Panc1 (cell line): ENCODE measurements at regions not wholly inside any gene's neighbourhood (a gene's known extent, or its start where the extent isn't known, plus 50 kb on each side); places are given as distances from the start of the nearest gene placed in this dataset.

Experiments
- ATAC-seq: fragments of 200-7000 bp; cut with Tn5 transposase; 2 replicates; pipeline ENCODE4 v1.9.1; 2020; ENCODE audit warnings: mild to moderate bottlenecking, moderate library complexity
- BruUV-seq: library from RNA; stranded (reverse); fragments of 400-500 nt; replicated peaks from 2 replicates; lab custom pipeline; 2021; lab: Mats Ljungman, UMichigan
- CTCF ChIA-PET: fragments of 300-600 bp; sonication (Branson Sonifier 250); formaldehyde crosslinking; loops from one replicate; lab custom pipeline; 2022; ENCODE audit warnings: antibody characterized with exemption; lab: Charles Lee
- POLR2A ChIA-PET: fragments of 300-600 bp; sonication (Branson Sonifier 250); formaldehyde crosslinking; loops from one replicate; lab custom pipeline; 2022; ENCODE audit warnings: antibody characterized with exemption; lab: Charles Lee
- DNase-seq: peaks from one replicate; pipeline ENCODE4 v3.0.0-alpha.2; 2010; ENCODE audit warnings: low read depth, low spot score
- H3K27ac ChIP-seq: 2 replicates; pipeline ENCODE4 v1.5.1; 2011; ENCODE audit warnings: mild to moderate bottlenecking, low read length, inconsistent platforms
- H3K27me3 ChIP-seq: fragments of 200-500 bp; sonication (Bioruptor generic); 2 replicates; pipeline ENCODE4 v1.6.0; 2014; ENCODE audit warnings: low read length, inconsistent platforms; ENCODE audit not compliant: control insufficient read depth, insufficient read depth
- H3K36me3 ChIP-seq: fragments of 200-500 bp; sonication (Bioruptor generic); 2 replicates; pipeline ENCODE4 v1.5.1; 2014; ENCODE audit warnings: inconsistent platforms, mild to moderate bottlenecking, low read length, moderate library complexity; ENCODE audit not compliant: control insufficient read depth, insufficient read depth
- H3K4me1 ChIP-seq: 2 replicates; pipeline ENCODE4 v1.5.1; 2011; ENCODE audit warnings: inconsistent platforms, mild to moderate bottlenecking, low read length, moderate library complexity; ENCODE audit not compliant: control insufficient read depth, insufficient read depth
- H3K4me3 ChIP-seq, 2 experiments: 2 replicates each; pipeline ENCODE4 v1.5.1; 2011 to 2012; ENCODE audit warnings: low read depth in 2 of 2, low read length in 2 of 2, mild to moderate bottlenecking in 2 of 2, inconsistent platforms in 1 of 2, moderate library complexity in 1 of 2
- H3K9me3 ChIP-seq: fragments of 200-500 bp; sonication (Bioruptor generic); 2 replicates; pipeline ENCODE4 v1.5.1; 2014; ENCODE audit warnings: low read depth, mild to moderate bottlenecking, inconsistent platforms, low read length, moderate library complexity; ENCODE audit not compliant: control insufficient read depth, insufficient read depth
- CTCF ChIP-seq: fragments of 450-650 bp; IDR thresholded peaks from 2 replicates; pipeline ENCODE4 v1.5.1; 2017; ENCODE audit warnings: mild to moderate bottlenecking
- POLR2AphosphoS5 ChIP-seq: IDR thresholded peaks from 2 replicates; pipeline ENCODE4 v1.6.1; 2012; ENCODE audit warnings: mild to moderate bottlenecking, low read depth, low read length, moderate library complexity
- REST ChIP-seq, 2 experiments: IDR thresholded peaks; 2 replicates each; pipeline ENCODE4 v1.6.1; 2011 to 2012; ENCODE audit warnings: low read depth in 2 of 2, control low read depth in 1 of 2, low read length in 1 of 2, mild to moderate bottlenecking in 1 of 2, moderate library complexity in 1 of 2; ENCODE audit not compliant: insufficient read depth in 1 of 2
- SIN3A ChIP-seq: IDR thresholded peaks from 2 replicates; pipeline ENCODE4 v1.6.1; 2012; ENCODE audit warnings: low read depth, mild to moderate bottlenecking, low read length, moderate library complexity, borderline replicate concordance; ENCODE audit not compliant: insufficient read depth
- TCF7L2 ChIP-seq: IDR thresholded peaks from 2 replicates; pipeline ENCODE4 v1.6.1; 2011; ENCODE audit warnings: mild to moderate bottlenecking, low read depth, low read length, inconsistent platforms
- in situ Hi-C: cut with HindIII; loops from 2 replicates; pipeline ENCODE4 v1.10.0; 2016; ENCODE audit warnings: low sequenced_read_pairs, low pct_unique_long_range_greater_than_20kb
- intact Hi-C: fragments of 100-400 bp; cut with micrococcal nuclease; formaldehyde crosslinking; loops from one replicate; pipeline ENCODE4 v1.10.0; 2022; ENCODE audit not compliant: unreplicated experiment

GRCh38 chr4:44801384-44801783, 75.0 kb upstream of the GNPDA2 start:
- ChIA-PET CTCF (no interaction called here), POLR2A (no interaction called here)
- no peak overlapping the region for H3K27ac ChIP-seq
- no peaks in the 10 kb centered on the region for H3K4me1 ChIP-seq
- H3K9me3 ChIP-seq = no peaks in the 10 kb centered on the region
- BruUV-seq = no TSS peak
- intact Hi-C loops (no loop called here), in situ Hi-C loops (no loop called here)
- H3K36me3 ChIP-seq = no peaks in the 10 kb centered on the region
- H3K27me3 ChIP-seq = no peaks in the 10 kb centered on the region
- no peak for DNase-seq
- no peak overlapping the region for H3K4me3 ChIP-seq
- TF ChIP-seq TCF7L2 = no peak
- ATAC-seq = no peak

GRCh38 chr4:44791831-44792230, 65.5 kb upstream of the GNPDA2 start:
- no TSS peak for BruUV-seq
- no peak for TF ChIP-seq SIN3A
- TF ChIP-seq REST (IDR thresholded peaks at IDR 0.05; ENCODE audit: insufficient read depth in 1 of 2, low read depth in 2 of 2, low read length in 1 of 2) = no peak
- no peak for TF ChIP-seq CTCF
- TF ChIP-seq POLR2AphosphoS5 = no peak
- no peak for TF ChIP-seq TCF7L2
- in situ Hi-C loops (no loop called here), intact Hi-C loops (no loop called here)
- no peak for ATAC-seq
- ChIA-PET CTCF (no interaction called here), POLR2A (no interaction called here)
- Histone ChIP-seq H3K27ac (no peak overlapping the region), H3K9me3 (no peaks in the 10 kb centered on the region), H3K36me3 (no peaks in the 10 kb centered on the region), H3K4me3 (no peak overlapping the region), H3K27me3 (no peaks in the 10 kb centered on the region), H3K4me1 (no peaks in the 10 kb centered on the region)
- DNase-seq = no peak

- ChIA-PET POLR2A (no interaction called here), CTCF (no interaction called here)
- BruUV-seq = no TSS peak
- in situ Hi-C loops = no loop called here
- H3K36me3 ChIP-seq = no peaks in the 10 kb centered on the region
- no peaks in the 10 kb centered on the region for H3K27me3 ChIP-seq
- intact Hi-C loops = no loop called here
- no peak overlapping the region for H3K4me3 ChIP-seq
- H3K27ac ChIP-seq = no peak overlapping the region
- H3K4me1 ChIP-seq = no peaks in the 10 kb centered on the region
- DNase-seq (no peak), ATAC-seq (no peak)
- no peaks in the 10 kb centered on the region for H3K9me3 ChIP-seq
- no peak for TF ChIP-seq CTCF
- TF ChIP-seq REST (IDR thresholded peaks at IDR 0.05; ENCODE audit: insufficient read depth in 1 of 2, low read depth in 2 of 2, low read length in 1 of 2) = no peak
- TF ChIP-seq POLR2AphosphoS5 = no peak
- no peak for TF ChIP-seq SIN3A
- no peak for TF ChIP-seq TCF7L2
Observed at GRCh38 chr4:44777115-44777514, 50.8 kb upstream of the GNPDA2 start.
